ENCODE measurements at regions not wholly inside any gene's neighbourhood (a gene's known extent, or its start where the extent isn't known, plus 50 kb on each side); places are given as distances from the start of the nearest gene placed in this dataset.

- no peak for TF ChIP-seq CTCF (IDR thresholded peaks at IDR 0.05)
- TF ChIP-seq POLR2A (IDR thresholded peaks at IDR 0.05): no peak
- no peak for TF ChIP-seq EP300 (IDR thresholded peaks at IDR 0.05)
- no peak for TF ChIP-seq POLR2AphosphoS5 (IDR thresholded peaks at IDR 0.05)
These were observed 64.0 kb upstream of the APCDD1L start for GRCh38 chr20:58579069-58579818.

GRCh38 chr20:58577871-58578598 lies 62.8 kb upstream of the APCDD1L start:
- Histone ChIP-seq H3K4me1 (no peaks in the 10 kb centered on the region), H3K27ac (no peak overlapping the region), H3K27me3 (peaks cover 24% of the 10 kb centered on the region), H3K4me3 (no peak overlapping the region), H3K36me3 (no peaks in the 10 kb centered on the region), H3K9me3 (no peaks in the 10 kb centered on the region)
- DNase-seq (ENCODE audit: low spot score in 2 of 2): peak in 1 of 2 donors; percentile 48
- 82% methylated on average over 23 of the region's 23 CpGs for WGBS
- TF ChIP-seq CTCF (IDR thresholded peaks at IDR 0.05) (no peak), POLR2A (IDR thresholded peaks at IDR 0.05) (no peak), POLR2AphosphoS5 (IDR thresholded peaks at IDR 0.05) (no peak)

More at GRCh38 chr20:58579069-58579818, 64.0 kb upstream of the APCDD1L start:
- peak in 1 of 2 donors; percentile 20 for DNase-seq (ENCODE audit: low spot score in 2 of 2)
- H3K4me3 ChIP-seq: no peak overlapping the region
- peaks cover 24% of the 10 kb centered on the region for H3K27me3 ChIP-seq
- no peaks in the 10 kb centered on the region for H3K36me3 ChIP-seq
- WGBS: 94% methylated on average over 15 of the region's 15 CpGs
- no peak overlapping the region for H3K27ac ChIP-seq
- H3K9me3 ChIP-seq: no peaks in the 10 kb centered on the region
- H3K4me1 ChIP-seq: no peaks in the 10 kb centered on the region

- DNase-seq (ENCODE audit: low spot score in 2 of 2): peak in 1 of 2 donors; percentile 14
- WGBS: 89% methylated on average over 9 of the region's 13 CpGs
- no peak overlapping the region for H3K4me3 ChIP-seq
These were observed 62.1 kb upstream of the APCDD1L start for GRCh38 chr20:58577139-58577806.

GRCh38 chr20:58576603-58576970 lies 61.4 kb upstream of the APCDD1L start:
- no peaks in the 10 kb centered on the region for H3K9me3 ChIP-seq
- peak in 1 of 2 donors; percentile 21 for DNase-seq (ENCODE audit: low spot score in 2 of 2)
- no peaks in the 10 kb centered on the region for H3K36me3 ChIP-seq
- H3K4me3 ChIP-seq: no peak overlapping the region
- no peak overlapping the region for H3K27ac ChIP-seq
- 79% methylated on average over 3 of the region's 9 CpGs for WGBS
- TF ChIP-seq POLR2AphosphoS5 (IDR thresholded peaks at IDR 0.05): no peak
- no peak for TF ChIP-seq POLR2A (IDR thresholded peaks at IDR 0.05)
- no peak for TF ChIP-seq CTCF (IDR thresholded peaks at IDR 0.05)
- H3K27me3 ChIP-seq: peaks cover 28% of the 10 kb centered on the region
- H3K4me1 ChIP-seq: no peaks in the 10 kb centered on the region

More at GRCh38 chr20:58577139-58577806, 62.1 kb upstream of the APCDD1L start:
- peaks cover 24% of the 10 kb centered on the region for H3K27me3 ChIP-seq
- no peak overlapping the region for H3K27ac ChIP-seq
- no peaks in the 10 kb centered on the region for H3K36me3 ChIP-seq
- H3K4me1 ChIP-seq: no peaks in the 10 kb centered on the region
- TF ChIP-seq EP300 (IDR thresholded peaks at IDR 0.05) (no peak), CTCF (IDR thresholded peaks at IDR 0.05) (no peak), POLR2AphosphoS5 (IDR thresholded peaks at IDR 0.05) (no peak), POLR2A (IDR thresholded peaks at IDR 0.05) (no peak)
- no peaks in the 10 kb centered on the region for H3K9me3 ChIP-seq

Measured in suprapubic skin (tissue), 4 donors.